HG03159 (cell line): ENCODE measurements at regions not wholly inside any gene's neighbourhood (a gene's known extent, or its start where the extent isn't known, plus 50 kb on each side); places are given as distances from the start of the nearest gene placed in this dataset.

Experiments used
- ATAC-seq: cut with Tn5 transposase; IDR thresholded peaks from one replicate; pipeline ENCODE4 v1.9.1; 2021; ENCODE audit warnings: mild to moderate bottlenecking, moderate library complexity; ENCODE audit not compliant: unreplicated experiment

DNA sequence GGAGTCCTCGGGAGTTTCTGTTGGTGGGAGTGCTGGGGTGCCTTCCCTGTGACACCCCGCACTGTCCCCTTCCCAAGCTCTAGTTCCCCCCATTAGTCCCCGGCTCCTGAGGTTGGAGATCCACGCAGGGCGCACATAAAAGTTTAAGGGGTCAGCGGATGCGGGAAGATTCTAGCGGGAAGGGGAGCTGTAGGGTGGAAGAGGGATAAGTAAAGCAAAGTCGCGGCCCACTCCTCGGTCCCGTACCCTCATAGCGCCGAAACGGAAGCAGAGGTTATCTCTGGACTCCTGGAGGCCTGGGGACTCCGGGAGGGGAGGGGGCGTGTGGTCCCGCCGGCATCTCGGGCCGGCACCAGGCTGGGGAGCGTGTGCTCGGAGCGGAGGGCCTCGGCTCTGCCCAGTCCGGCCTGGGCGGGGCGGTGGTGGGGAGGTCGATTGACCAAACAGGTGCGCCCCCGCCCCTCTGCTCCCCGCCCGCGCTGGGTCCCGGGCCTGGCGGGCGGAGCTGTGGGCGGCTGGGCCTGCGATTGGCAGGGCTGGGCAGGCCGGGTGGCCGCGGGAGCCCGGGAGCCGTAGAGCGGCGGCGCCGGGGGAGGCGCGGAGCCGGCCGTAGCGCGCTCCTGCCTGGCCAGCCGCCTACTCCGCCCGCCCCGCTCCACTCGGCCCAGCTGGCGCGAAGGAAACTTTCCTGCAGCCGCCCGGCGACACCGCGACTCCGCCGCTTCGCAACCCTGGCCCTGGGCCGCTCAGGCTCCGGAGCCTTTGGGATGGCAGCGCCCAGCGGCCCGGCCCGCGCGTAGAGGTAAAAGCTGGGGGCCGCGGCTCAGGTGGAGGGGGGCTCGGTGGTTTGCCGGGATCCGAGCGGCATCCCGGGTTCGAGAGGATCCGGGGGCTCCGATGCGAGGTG lies 52.2 kb upstream of the DAB2IP start:
- ATAC-seq, result no peak

DNA sequence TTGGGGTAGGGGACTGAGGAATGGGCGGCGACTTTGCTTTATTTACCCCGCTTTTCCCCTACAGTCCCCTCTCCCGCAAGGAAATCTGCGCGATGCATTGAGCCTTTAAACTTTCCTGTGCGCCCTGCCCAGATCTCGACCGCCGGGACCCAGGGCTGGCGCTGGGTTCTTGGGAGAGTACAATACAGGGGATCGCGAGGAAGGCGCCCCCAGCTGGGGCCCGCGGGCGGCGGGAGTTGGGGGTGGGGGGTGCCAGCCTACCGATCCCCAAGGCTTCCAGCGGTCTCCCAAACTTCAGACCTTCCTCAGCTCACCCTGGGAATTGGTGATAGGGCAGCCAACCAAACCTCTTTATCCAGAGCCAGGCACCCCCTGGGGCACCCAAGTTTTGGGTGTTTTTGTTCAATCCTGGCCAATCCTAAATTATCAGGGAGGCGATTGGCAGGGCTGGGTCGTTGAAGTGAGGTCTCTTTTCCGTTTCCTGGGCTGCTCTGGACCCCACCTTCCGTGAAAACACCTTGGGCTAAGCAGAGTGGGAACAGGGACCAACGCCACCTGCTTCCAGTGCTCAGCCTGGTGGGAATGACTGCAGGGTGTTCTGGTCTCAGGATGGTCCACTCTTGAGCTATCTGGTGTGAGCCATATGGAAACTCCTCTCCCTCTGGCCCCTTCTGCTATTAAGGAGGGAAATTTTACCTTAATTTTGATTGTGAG lies 51.4 kb upstream of the DAB2IP start:
- ATAC-seq, result no peak

DNA sequence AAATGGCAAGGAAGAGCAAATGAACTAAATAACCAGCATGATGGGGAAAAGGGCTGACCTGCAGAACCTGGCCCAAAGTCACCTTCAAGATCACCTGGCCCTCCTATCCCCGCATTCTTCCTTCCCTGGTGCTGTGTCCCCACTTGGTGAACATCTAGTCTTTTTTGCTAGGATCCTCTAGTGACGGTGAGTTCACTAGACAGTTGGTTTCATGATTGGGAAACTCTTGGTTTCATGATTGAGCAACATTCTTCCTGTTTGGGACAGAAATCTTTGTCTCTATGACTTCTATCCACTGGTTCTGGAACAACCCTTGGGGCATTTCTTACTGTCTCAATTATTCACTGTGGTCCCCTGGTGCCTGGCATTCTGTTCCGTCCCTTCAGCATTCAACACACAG lies 50.2 kb upstream of the DAB2IP start:
- ATAC-seq, result no peak
